Neural cell (in vitro differentiated cells): ENCODE measurements at regions not wholly inside any gene's neighbourhood (a gene's known extent, or its start where the extent isn't known, plus 50 kb on each side); places are given as distances from the start of the nearest gene placed in this dataset.

Source experiments
- CTCF ChIP-seq: fragments of 450-650 bp; IDR thresholded peaks from 2 replicates; pipeline ENCODE4 v1.5.1; 2014; ENCODE audit warnings: antibody characterized with exemption, mild to moderate bottlenecking, moderate library complexity; ENCODE audit not compliant: poor library complexity, severe bottlenecking
- EP300 ChIP-seq: fragments of 450-650 bp; conservative IDR thresholded peaks from 2 replicates; pipeline ENCODE4 v1.6.1; 2014; ENCODE audit warnings: antibody characterized with exemption, mild to moderate bottlenecking, moderate library complexity; ENCODE audit not compliant: poor library complexity, severe bottlenecking
- EZH2 ChIP-seq: fragments of 200-600, 300-800 bp; shearing (Covaris generic), sonication (generic); IDR thresholded peaks from 2 replicates; pipeline ENCODE4 v1.6.1; 2014; ENCODE audit warnings: antibody characterized with exemption, low read length, borderline replicate concordance, mild to moderate bottlenecking; ENCODE audit not compliant: insufficient read depth, poor library complexity, severe bottlenecking
- POLR2AphosphoS5 ChIP-seq: IDR thresholded peaks from 2 replicates; pipeline ENCODE4 v1.6.1; 2012
- SMC3 ChIP-seq: fragments of 450-650 bp; conservative IDR thresholded peaks from 2 replicates; pipeline ENCODE4 v1.6.1; 2014; ENCODE audit warnings: antibody characterized with exemption, mild to moderate bottlenecking, moderate library complexity; ENCODE audit not compliant: poor library complexity
- TAF1 ChIP-seq: IDR thresholded peaks from 2 replicates; pipeline ENCODE4 v1.6.1; 2012; ENCODE audit warnings: low read depth

- no peak for TF ChIP-seq EP300
- TF ChIP-seq CTCF = no peak
- TF ChIP-seq POLR2AphosphoS5 = no peak
- no peak for TF ChIP-seq SMC3
- no peak for TF ChIP-seq EZH2
- no peak for TF ChIP-seq TAF1
Observed at GRCh38 chr16:52035436-52035835, 511.5 kb downstream of the TOX3 start.
